ENCODE measurements at regions not wholly inside any gene's neighbourhood (a gene's known extent, or its start where the extent isn't known, plus 50 kb on each side); places are given as distances from the start of the nearest gene placed in this dataset.

GRCh38 chr20:60883496-60883895 lies 368.6 kb upstream of the CDH4 start:
- no peaks in the 10 kb centered on the region for H3K9me2 ChIP-seq (replicated peaks; ENCODE audit: insufficient read depth, low read length)
- H2AFZ ChIP-seq (ENCODE audit: low read length): no peak overlapping the region
- H3F3A ChIP-seq (ENCODE audit: insufficient read depth, low read length): no peaks in the 10 kb centered on the region
- no peak overlapping the region for H3K4me3 ChIP-seq (ENCODE audit: low read length)
- H3K27ac ChIP-seq (ENCODE audit: low read length): no peak overlapping the region
- no peaks in the 10 kb centered on the region; the same call in 1 of the 2 replicates for H3K27me3 ChIP-seq (replicated peaks; ENCODE audit: insufficient read depth, low read length)
- H3K36me3 ChIP-seq (replicated peaks; ENCODE audit: insufficient read depth, low read length): no peaks in the 10 kb centered on the region
- no peaks in the 10 kb centered on the region for H3K9me3 ChIP-seq (replicated peaks; ENCODE audit: insufficient read depth, low read length)
- H3K79me2 ChIP-seq (ENCODE audit: low read length): no peaks in the 10 kb centered on the region
- no peak overlapping the region for H3K9ac ChIP-seq (ENCODE audit: low read length)
- peak; percentile 76 for DNase-seq
- TF ChIP-seq CTCF (IDR thresholded peaks at IDR 0.05; ENCODE audit: low read length) (no peak), EZH2phosphoT487 (IDR thresholded peaks at IDR 0.05; ENCODE audit: low read length) (no peak)
- 0 out of 2 replicates have a peak overlapping the region, but pooled peaks have one; percentile 5 for H3K4me2 ChIP-seq (ENCODE audit: low read depth, low read length)
- 0 out of 2 replicates have a peak, but pooled peaks cover 4% of the 10 kb centered on the region for H3K4me1 ChIP-seq (ENCODE audit: low read length)
- no peaks in the 10 kb centered on the region for H4K20me1 ChIP-seq (ENCODE audit: insufficient read depth, low read length)

GRCh38 chr20:60884277-60884676 lies 367.8 kb upstream of the CDH4 start:
- Histone ChIP-seq H3K4me3 (ENCODE audit: low read length) (no peak overlapping the region), H3F3A (ENCODE audit: insufficient read depth, low read length) (no peaks in the 10 kb centered on the region), H3K36me3 (replicated peaks; ENCODE audit: insufficient read depth, low read length) (no peaks in the 10 kb centered on the region), H3K27me3 (replicated peaks; ENCODE audit: insufficient read depth, low read length) (peaks cover 6% of the 10 kb centered on the region; the same call in 1 of the 2 replicates), H3K4me1 (ENCODE audit: low read length) (0 out of 2 replicates have a peak, but pooled peaks cover 4% of the 10 kb centered on the region), H3K4me2 (ENCODE audit: low read depth, low read length) (0 out of 2 replicates have a peak overlapping the region, but pooled peaks have one; percentile 5), H3K9ac (ENCODE audit: low read length) (no peak overlapping the region), H3K79me2 (ENCODE audit: low read length) (no peaks in the 10 kb centered on the region), H3K9me2 (replicated peaks; ENCODE audit: insufficient read depth, low read length) (no peaks in the 10 kb centered on the region), H3K9me3 (replicated peaks; ENCODE audit: insufficient read depth, low read length) (no peaks in the 10 kb centered on the region), H4K20me1 (ENCODE audit: insufficient read depth, low read length) (no peaks in the 10 kb centered on the region), H2AFZ (ENCODE audit: low read length) (no peak overlapping the region), H3K27ac (ENCODE audit: low read length) (no peak overlapping the region)
- no peak for DNase-seq
- TF ChIP-seq CTCF (IDR thresholded peaks at IDR 0.05; ENCODE audit: low read length) (no peak), EZH2 (optimal IDR thresholded peaks at IDR 0.05; ENCODE audit: low read depth, low read length) (no peak), EZH2phosphoT487 (IDR thresholded peaks at IDR 0.05; ENCODE audit: low read length) (no peak)

- no peak for DNase-seq
- Histone ChIP-seq H3K9me2 (replicated peaks; ENCODE audit: insufficient read depth, low read length) (no peaks in the 10 kb centered on the region), H3K27me3 (replicated peaks; ENCODE audit: insufficient read depth, low read length) (peaks cover 9% of the 10 kb centered on the region; the same call in 1 of the 2 replicates), H3K4me2 (ENCODE audit: low read depth, low read length) (no peak overlapping the region), H3K4me1 (ENCODE audit: low read length) (no peaks in the 10 kb centered on the region), H4K20me1 (ENCODE audit: insufficient read depth, low read length) (no peaks in the 10 kb centered on the region), H3K27ac (ENCODE audit: low read length) (no peak overlapping the region), H3K79me2 (ENCODE audit: low read length) (no peaks in the 10 kb centered on the region), H3K9ac (ENCODE audit: low read length) (no peak overlapping the region), H3K9me3 (replicated peaks; ENCODE audit: insufficient read depth, low read length) (no peaks in the 10 kb centered on the region), H3K36me3 (replicated peaks; ENCODE audit: insufficient read depth, low read length) (no peaks in the 10 kb centered on the region), H3F3A (ENCODE audit: insufficient read depth, low read length) (no peaks in the 10 kb centered on the region), H3K4me3 (ENCODE audit: low read length) (no peak overlapping the region), H2AFZ (ENCODE audit: low read length) (no peak overlapping the region)
- TF ChIP-seq CTCF (IDR thresholded peaks at IDR 0.05; ENCODE audit: low read length) (no peak), EZH2phosphoT487 (IDR thresholded peaks at IDR 0.05; ENCODE audit: low read length) (no peak), EZH2 (optimal IDR thresholded peaks at IDR 0.05; ENCODE audit: low read depth, low read length) (no peak)
Observed at GRCh38 chr20:60888771-60889170, 363.3 kb upstream of the CDH4 start.
